Activated CD8-positive, alpha-beta memory T cell treated with anti-CD3 and anti-CD28 coated beads, Interleukin-2, amount 50 U/mL, for 4 hours (primary cell): ENCODE measurements at regions not wholly inside any gene's neighbourhood (a gene's known extent, or its start where the extent isn't known, plus 50 kb on each side); places are given as distances from the start of the nearest gene placed in this dataset.
"Not testable (repeated sequence)": the region's sequence is repeated elsewhere in the genome, so short reads cannot be mapped to it uniquely, and the experiment has no call there.

Experiments
- DNase-seq: peaks from one replicate; pipeline ENCODE4 v3.0.0-alpha.2; 2020

DNA sequence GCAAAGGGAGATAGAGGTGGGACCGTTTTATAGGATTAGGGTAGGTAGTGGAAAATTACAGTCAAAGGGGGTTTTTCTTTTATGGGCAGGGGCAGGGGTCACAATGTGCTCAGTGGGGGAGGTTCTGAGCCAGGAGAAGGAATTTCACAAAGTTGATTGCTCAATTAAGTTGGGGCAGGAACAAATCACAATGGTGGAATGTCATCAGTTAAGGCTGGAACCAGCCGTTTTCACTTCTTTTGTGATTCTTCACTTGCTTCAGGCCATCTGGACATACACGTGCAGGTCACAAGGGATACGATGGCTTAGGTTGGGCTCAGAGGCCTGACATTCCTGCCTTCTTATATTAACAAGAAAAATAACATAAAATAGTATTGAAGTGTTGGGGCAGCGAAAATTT, 453.8 kb downstream of the VGLL3 start:
- no peak for DNase-seq

DNA sequence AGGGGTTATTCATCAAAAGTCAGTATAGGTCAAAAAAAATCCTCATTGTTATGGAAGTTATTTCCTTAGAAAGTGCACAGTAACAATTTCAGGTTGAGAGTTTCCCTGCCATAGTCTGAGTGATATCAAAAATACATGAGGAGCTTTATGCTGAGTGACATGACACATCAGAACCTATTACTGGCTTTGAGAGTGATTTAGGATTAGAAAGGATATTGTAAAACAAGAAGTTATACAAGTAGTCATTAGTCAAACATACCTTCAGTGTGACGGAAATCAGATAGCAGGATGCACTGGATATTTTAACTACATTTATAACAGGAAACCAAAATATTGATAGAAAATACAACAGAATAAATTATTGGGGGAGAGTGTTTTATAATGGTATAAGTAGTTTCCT, 471.1 kb downstream of the VGLL3 start:
- DNase-seq: no peak

GRCh38 chr3:86481636-86482035, 509.3 kb downstream of the VGLL3 start:
- DNase-seq: no peak

GRCh38 chr3:86481031-86481430, 509.9 kb downstream of the VGLL3 start:
- DNase-seq: no peak

DNA sequence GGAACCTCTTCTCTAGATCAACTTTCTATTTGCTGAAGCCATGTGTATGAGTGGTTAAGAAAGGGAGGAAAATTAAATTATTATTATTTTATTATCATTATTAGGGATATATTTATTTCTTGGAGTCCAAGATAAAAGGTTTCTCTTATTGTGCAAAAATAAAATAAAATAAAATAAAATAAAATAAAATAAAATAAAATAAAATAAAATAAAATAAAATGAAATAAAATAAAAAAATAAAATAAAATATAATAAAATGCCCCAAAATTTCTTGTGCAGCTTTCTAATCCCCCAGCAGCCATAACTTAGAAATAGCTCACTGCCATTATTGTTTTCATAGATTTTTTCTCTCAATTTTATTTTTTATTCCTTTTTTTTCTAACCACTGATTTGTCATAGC, 526.8 kb downstream of the VGLL3 start:
- DNase-seq: no peak

DNA sequence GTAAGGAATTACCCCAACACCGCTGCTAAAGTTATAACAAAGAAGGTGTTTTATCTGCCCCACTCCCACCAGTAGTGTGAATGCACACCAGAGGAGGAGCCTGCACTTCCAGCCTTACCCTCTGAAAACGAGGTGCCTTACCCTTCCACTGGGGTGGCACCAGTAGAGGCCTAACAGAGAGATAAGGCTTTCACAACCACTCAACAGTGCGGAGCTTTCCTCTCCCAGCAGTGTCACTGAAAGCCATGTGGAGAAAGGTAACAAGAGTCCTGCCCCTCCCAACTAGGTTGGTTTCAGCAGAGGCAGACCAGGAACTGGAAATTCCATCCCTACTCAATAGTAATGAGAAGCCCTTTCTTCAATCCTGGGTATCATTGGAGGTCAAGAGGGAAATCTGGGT, 539.2 kb downstream of the VGLL3 start:
- no peak for DNase-seq

GRCh38 chr3:86438544-86438943, 552.4 kb downstream of the VGLL3 start:
- no peak for DNase-seq

DNA sequence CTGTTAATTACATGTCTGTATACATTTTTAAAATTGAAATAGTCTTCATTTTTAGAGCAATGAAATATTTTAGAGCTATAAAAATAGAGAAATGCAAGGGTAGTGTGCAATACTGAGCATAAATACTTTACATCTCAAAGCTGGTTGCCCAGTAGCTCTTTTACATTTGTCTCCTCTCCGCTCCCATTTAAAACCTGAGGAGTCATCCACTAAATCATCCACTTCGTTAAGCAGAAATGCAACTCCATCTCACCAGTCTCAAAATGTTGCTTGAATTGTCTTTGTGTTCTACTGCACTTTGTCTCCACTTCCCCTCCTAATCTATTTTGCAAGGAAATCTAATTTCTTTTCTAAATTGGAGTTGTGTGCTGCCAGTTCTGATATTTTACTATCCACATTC, 563.6 kb downstream of the VGLL3 start:
- no peak for DNase-seq

GRCh38 chr3:86420990-86421739, 569.8 kb downstream of the VGLL3 start:
- no peak for DNase-seq

DNA sequence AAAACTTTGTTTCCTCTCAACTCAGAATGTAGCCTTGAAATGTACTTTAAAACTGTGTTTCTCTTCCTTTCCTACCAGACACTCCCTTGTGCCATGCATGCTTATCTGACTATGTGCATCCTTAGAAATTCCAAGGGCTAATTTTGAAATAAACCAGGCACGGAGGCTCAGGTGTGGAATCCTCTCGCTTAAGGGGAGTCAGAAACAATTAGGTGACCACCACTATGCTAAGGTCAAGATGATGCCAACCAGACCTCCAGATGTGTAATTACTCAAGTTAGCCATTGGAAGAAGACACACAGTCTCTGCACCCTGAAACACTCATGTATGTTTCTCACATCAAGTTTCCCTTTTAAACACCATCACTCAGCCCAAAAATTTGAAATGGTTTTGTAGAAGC, 572.1 kb downstream of the VGLL3 start:
- DNase-seq: no peak

DNA sequence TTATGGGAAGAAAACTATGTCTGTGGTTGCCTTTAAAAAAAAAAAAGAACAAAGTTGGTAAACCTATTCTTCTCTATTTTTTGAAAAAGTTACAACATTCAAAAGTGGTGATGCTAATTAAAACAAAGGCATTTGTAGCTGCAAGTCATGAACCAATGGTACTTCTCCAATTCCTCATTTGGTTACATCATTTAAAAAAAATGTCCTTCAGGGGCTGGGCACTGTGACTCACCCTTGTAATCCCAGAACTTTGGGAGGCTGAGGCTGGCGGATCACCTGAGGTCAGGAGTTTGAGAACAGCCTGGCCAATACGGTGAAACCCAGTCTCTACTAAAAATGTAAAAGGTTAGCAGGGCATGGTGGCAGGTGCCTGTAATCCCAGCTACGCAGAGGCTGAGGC, 574.6 kb downstream of the VGLL3 start:
- DNase-seq: no peak

DNA sequence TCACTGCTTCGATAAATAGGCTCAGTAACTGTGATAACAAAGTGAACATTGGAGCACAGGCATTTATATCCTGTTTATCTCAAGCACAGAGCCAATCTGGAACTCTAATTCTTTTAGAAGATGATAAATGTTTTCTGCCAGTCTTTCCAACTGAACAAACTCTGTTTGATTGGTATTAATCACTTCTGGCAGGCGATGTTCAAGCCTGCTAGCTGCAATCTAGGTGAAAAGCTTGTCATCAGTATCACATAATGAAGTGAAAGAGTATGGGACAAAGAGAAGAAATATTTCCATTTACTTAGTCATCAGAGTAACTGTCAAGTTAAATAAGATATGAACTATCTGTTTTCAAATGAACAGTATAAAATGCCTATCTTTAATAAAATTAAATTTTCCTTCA, 577.3 kb downstream of the VGLL3 start:
- no peak for DNase-seq

GRCh38 chr3:86410587-86410986, 580.4 kb downstream of the VGLL3 start:
- no peak for DNase-seq

DNA sequence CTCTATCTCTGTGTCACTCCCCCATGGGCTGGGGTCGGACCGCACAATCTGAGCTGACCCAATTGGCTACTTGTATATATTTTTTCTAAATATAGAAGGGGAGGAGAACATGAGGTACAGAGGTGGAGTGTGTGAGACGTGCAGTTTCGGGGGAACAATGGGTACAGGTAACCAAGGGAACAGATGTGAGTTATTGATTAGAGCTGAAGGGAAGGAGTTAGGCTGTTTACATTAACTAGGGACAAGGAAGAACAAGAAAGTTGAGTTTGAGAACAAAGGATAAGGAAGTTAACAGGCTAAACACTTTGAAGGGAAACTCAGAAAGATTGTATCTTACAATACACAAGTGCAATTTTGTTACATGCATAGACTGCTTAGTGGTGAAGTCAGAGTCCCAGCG, 601.2 kb downstream of the VGLL3 start:
- not testable (repeated sequence) for DNase-seq

- no peak for DNase-seq
These were observed 602.1 kb downstream of the VGLL3 start for GRCh38 chr3:86388820-86389219.

DNA sequence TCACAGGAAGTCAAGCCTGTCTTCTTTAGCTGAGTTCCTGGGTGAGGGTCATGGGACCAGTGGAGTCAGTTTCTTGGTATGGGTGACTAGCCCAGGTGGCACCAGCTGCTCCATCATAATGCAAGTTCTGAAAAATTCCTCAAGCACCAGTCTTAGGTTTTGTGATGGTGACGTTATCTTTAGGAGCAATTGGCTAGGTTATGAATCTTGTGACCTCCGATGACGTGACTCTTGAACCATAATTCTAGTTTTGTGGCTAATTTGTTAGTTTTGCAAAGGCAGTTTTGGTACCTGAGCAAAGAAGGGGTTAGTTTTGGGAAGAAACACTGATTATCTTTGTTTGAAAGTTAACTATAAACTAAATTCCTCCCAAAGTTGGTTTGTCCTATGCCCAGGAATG, 608.4 kb downstream of the VGLL3 start:
- DNase-seq: no peak

DNA sequence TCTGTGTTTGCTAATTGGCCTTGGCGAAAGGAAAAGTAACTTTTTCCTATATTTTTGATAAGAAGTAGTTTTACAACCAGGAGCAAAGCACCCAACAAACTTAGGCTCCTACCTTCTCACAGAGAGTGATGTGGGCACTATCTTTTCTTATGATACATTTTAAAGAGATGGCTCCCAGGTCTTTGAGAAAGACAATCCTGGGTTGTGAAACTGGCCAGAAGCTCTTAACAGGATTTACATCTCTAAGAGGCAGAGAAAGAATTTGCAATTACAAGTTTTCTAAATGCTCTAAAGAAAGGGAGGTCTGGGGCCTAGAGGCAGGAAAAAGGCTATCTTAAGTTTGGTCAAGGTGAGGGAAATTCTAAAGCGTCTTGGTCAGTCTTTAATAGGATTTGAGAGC, 609.7 kb downstream of the VGLL3 start:
- DNase-seq: no peak

GRCh38 chr3:86379280-86379679, 611.7 kb downstream of the VGLL3 start:
- no peak for DNase-seq

- no peak for DNase-seq
These were observed 612.1 kb downstream of the VGLL3 start for GRCh38 chr3:86378829-86379228.

GRCh38 chr3:86335566-86335965, 655.4 kb downstream of the VGLL3 start:
- not testable (repeated sequence) for DNase-seq

- DNase-seq: no peak
These were observed 657.3 kb downstream of the VGLL3 start for GRCh38 chr3:86333636-86334035.

DNA sequence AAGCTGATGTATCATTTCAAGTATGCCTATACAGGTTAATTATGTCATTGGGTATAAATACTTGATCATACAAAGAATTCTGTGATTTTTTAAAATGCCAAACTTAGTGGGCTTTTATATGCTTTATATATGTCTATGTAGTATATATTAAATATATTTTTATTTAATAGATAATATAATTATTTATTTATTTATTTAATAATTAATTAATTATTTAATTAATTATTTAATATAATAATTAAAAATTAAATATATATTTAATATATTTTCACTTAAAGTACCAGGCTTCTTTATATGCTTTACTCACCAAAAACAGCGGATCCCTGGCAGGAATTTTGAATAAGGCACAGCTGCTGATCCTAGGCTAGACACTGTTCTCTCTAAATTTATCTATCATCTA, 687.0 kb downstream of the VGLL3 start:
- no peak for DNase-seq

DNA sequence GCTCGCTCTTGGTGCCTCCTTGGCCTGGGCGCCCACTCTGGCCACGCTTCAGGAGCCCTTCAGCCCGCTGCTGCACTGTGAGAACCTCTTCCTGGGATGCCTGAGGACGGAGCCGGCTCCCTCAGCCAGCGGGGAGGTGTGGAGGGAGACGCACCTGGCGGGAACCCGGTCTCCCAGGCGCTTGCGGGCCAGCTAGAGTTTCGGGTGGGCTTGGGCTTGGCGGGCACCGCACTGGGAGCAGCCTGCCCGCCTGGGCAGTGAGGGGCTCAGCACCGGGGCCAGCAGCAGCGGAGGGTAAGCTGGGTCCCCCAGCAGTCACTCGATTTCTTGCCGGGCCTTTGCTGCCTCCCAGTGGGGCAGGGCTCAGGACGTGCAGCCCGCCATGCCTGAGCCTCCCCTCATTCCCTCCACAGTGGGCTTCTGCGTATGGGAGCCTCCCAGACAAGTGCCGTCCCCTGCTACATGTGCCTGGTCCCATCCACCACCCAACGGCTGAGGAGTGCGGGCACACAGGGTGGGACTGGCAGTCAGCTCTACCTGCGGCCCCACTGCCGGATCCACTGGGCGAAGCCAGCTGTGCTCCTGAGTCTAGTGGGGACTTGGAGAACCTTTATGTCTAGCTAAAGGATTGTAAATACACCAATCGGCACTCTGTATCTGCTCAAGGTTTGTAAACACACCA, 708.7 kb downstream of the VGLL3 start:
- DNase-seq: peak; percentile 13

DNA sequence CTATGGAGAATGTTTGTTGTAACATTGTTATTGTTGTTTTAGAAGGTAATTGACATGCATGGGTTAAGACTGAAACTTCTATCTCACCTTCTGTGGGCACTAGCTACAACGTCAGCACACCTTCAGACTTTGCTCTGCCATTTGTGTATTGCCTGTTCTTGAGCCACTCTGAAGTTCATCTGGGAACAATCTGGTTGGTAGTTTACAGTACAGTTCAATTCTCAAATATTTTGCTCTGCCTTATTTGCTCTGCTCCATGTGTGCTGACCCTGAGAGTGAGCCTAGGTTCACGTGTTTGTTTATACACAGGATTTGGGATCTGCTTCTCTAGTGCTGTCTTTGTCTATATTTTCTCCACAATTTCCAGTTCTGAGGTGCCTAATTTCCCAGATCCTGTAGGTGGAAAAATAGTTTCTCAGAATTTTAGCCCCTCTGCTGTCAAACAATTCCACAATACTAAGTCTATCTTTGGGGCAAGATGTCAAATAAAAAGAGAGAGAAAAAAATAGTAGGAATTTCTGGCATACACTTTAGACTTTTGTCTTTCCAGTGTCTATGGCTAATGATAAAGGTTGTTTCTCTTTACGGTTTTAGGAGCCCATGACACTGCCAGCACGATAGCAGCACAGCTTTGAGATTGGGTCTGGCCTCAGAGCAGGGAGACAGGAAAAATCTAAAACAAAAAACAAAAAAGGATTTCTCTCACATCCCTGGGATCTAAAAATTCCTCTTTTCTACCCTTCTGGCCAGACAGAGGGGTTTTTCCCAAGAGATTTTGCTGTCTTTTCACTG, 721.4 kb downstream of the VGLL3 start:
- no peak for DNase-seq
